CD4-positive, alpha-beta T cell treated with Interleukin-4 for 4 hours (primary cell): ENCODE measurements at regions not wholly inside any gene's neighbourhood (a gene's known extent, or its start where the extent isn't known, plus 50 kb on each side); places are given as distances from the start of the nearest gene placed in this dataset.

Experiments used
- DNase-seq: peaks from one replicate; pipeline ENCODE4 v3.0.0-alpha.2; 2020

- no peak for DNase-seq
Observed at GRCh38 chr18:5091741-5092140, 105.3 kb downstream of the AKAIN1 start.

- DNase-seq: no peak
Observed at GRCh38 chr18:5075297-5075696, 121.8 kb downstream of the AKAIN1 start.

GRCh38 chr18:5073026-5073944 lies 123.8 kb downstream of the AKAIN1 start:
- DNase-seq: peak; percentile 12

DNA sequence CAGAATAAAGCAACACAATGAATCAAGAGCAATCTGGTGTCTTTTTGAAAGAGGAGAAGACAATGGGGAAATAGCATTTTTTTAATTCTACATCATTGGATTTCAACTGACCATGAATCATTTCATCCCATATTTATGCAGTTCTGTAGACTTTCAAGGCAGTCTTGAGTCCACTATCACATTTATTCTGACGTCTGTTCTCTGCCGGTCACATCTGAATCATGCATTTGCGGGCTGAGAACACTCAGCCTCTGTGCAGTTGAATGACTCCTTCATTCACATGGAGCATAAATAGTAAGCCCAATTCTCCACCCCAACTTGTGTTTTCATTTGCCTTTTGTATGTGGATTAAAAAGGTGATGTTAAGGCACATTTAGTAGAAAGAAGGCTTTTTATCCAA lies 128.2 kb downstream of the AKAIN1 start:
- DNase-seq: no peak

GRCh38 chr18:5066380-5066977 lies 130.6 kb downstream of the AKAIN1 start:
- no peak for DNase-seq

DNA sequence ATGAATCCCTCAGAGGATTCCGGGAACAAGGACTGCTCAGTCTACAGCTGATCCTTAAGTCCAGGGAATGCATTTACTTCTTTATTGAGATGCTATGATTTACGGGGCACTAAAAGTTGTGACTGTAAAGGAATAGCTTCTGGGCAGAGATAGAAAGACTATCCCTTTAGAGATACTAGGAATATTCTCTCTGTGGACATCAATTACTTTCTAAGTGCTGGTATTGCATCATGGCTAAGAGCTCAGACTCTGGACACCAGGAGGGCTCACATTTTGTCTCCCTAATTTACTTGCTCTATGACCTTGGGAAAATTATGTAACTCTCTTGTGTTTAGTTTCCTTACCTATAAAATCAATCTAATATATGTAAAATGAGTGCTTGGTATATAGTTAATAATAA lies 131.4 kb downstream of the AKAIN1 start:
- no peak for DNase-seq

GRCh38 chr18:5064841-5065370 lies 132.2 kb downstream of the AKAIN1 start:
- DNase-seq: no peak

- no peak for DNase-seq
Observed at GRCh38 chr18:5061785-5062184, 135.3 kb downstream of the AKAIN1 start.

DNA sequence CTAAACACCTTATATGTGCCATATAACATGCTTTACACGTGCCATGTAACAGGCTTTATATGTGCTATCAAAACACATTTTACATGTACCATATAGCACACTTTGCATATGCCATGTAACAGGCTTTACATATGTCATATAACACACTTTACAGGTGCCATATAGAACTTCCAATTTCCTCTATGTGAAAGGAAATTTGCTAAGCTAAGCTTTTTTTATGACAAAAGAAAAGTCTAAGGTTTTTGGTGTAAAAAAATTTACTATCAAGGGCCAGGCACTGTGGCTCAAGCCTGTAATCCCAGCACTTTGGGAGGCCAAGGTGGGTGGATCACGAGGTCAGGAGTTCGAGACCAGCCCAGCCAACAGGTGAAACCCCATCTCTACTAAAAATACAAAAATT lies 136.5 kb downstream of the AKAIN1 start:
- DNase-seq: no peak

GRCh38 chr18:5059696-5060032 lies 137.4 kb downstream of the AKAIN1 start:
- no peak for DNase-seq

GRCh38 chr18:5058768-5059695 lies 138.0 kb downstream of the AKAIN1 start:
- peak; percentile 33 for DNase-seq

- peak; percentile 35 for DNase-seq
Observed at GRCh38 chr18:5057386-5058348, 139.4 kb downstream of the AKAIN1 start.

- DNase-seq: no peak
Observed at GRCh38 chr18:5052491-5052890, 144.6 kb downstream of the AKAIN1 start.

- no peak for DNase-seq
Observed at GRCh38 chr18:5051207-5051606, 145.8 kb downstream of the AKAIN1 start.

- no peak for DNase-seq
Observed at GRCh38 chr18:5049124-5049523, 147.9 kb downstream of the AKAIN1 start.

DNA sequence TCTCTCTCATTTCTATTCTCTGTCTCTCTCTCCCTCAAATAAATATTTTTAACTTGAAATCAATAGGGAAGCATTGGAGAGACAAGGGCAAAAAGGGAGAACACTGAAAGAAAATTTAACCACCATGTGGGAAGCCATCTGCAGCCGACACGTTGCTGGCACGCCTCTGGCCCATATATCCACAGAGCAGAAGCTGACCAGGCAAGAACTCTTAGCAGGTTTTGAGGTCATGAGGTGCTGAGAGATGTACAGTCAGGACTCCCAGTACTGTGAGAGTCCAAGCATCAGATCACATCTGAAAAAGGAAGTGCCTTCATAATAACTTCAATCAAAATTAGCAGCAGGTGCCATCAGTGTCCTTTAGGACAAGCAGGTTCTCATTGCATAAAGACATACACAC lies 156.6 kb downstream of the AKAIN1 start:
- DNase-seq: no peak

DNA sequence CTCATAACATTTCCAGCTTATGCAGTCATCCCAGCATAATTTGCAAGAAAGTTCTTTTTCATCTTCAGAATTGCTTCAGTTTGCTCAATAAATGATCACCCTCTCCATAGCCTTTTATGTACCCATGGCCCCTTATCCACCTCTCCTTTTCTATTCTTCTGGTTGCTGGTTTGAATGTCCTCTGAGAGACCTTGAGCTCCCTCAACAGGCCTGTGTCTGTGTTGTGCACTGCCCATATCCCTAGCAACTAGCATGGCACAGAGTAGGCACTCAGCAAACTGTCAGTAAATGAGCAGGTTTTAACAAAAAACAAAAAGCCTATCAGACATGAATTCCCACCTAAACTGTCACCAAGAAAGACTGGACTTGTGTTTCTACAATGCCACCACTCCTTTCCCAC lies 160.5 kb downstream of the AKAIN1 start:
- DNase-seq: no peak

DNA sequence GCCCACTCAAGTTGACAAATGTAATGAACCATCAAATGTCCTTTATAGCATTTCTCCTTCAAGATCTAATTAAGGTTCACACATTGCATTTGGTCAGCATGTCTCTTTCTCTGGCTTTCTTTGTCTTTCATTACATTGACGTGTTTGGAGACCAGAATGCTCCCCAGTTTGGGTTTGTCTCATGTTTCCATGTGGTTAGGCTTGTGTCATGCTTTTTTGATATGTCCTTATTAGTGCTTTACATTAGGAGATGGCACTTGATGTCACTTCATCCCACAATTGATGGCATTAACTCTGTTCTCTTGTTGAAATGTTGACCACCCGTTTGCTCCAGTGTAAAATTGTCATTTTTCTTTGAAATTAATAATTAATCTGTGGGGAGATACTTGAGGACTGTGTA lies 165.8 kb downstream of the AKAIN1 start:
- no peak for DNase-seq

DNA sequence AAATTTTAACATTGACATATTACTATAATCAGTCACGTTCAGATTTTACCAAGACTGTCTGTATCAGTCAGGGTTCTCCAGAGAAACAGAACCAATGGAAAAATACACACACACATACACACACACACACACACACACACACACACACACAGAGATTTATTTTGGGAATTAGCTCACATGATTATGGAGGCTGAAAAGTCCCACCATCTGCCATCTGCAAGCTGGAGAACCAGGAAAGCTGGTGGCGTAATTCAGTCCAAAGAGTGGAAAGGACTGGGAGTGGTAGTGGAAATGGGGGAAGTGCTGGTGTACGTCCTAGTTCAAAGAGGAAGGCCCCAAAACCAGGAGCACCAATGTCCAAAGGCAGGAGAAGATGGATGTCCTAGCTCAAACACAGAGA lies 166.4 kb downstream of the AKAIN1 start:
- no peak for DNase-seq

DNA sequence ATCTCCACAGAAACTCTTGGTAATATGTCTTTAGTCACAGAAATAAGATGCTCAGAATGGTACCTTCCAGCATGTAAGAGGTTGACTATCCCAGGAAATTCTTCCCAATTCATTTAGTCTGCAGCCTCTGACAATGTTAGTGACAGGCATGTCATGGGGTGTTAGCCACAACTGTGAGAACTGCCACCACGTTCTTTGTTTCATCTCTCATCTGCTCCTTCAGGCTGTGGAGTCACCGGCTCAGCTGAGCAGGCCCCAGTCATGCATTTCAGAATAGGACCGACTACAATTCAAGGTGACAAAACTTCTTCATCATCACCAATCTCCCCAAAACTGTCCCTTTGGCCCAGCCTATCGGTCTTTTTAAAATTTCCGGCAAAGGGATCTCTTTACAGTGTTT lies 167.5 kb downstream of the AKAIN1 start:
- no peak for DNase-seq

DNA sequence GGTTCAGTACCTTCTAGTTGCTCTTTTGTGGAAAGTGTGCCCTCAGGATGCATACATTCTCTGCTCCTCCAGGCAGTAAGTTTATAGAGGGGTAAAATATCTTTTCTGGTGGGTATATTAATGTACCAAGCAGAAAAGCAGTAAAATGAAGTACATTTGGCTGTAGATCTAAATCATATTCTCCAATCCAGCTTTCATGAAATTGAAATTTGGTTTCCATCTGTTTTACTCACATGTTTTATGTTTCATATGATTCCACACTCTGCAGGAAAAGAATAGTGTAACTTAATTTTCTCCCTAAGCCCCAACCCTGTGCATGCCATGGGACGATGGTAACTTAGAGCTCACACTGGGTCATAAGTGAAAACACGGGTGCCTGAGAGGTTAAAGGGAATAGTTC lies 172.3 kb downstream of the AKAIN1 start:
- no peak for DNase-seq

- DNase-seq: no peak
Observed at GRCh38 chr18:5021558-5021957, 175.5 kb downstream of the AKAIN1 start.
